Mesodermal cell (in vitro differentiated cells): ENCODE measurements at regions not wholly inside any gene's neighbourhood (a gene's known extent, or its start where the extent isn't known, plus 50 kb on each side); places are given as distances from the start of the nearest gene placed in this dataset.

Experiments
- H3K27ac ChIP-seq: 2 replicates; pipeline ENCODE4 v1.7.0; 2013; ENCODE audit warnings: mild to moderate bottlenecking, low read depth, low read length, moderate library complexity; ENCODE audit not compliant: severe bottlenecking
- H3K36me3 ChIP-seq: 2 replicates; pipeline ENCODE4 v1.7.1; 2013; ENCODE audit warnings: mild to moderate bottlenecking, low read length, moderate library complexity; ENCODE audit not compliant: control insufficient read depth, insufficient read depth
- H3K4me1 ChIP-seq: one replicate; pipeline ENCODE4 v1.7.1; 2013; ENCODE audit warnings: mild to moderate bottlenecking, low read length; ENCODE audit not compliant: insufficient read depth, control insufficient read depth, poor library complexity, severe bottlenecking
- H3K4me3 ChIP-seq: 2 replicates; pipeline ENCODE4 v1.7.0; 2013; ENCODE audit warnings: low read length, control low read depth, mild to moderate bottlenecking; ENCODE audit not compliant: insufficient read depth, poor library complexity, severe bottlenecking; ENCODE audit errors: extremely low read depth
- H3K9me3 ChIP-seq: 2 replicates; pipeline ENCODE4 v1.7.1; 2013; ENCODE audit warnings: mild to moderate bottlenecking, low read length, moderate library complexity; ENCODE audit not compliant: control insufficient read depth
- WGBS, 2 experiments: methylation state at CpG; one replicate each; pipeline ENCODE4 v1.1.5; 2013; ENCODE audit warnings: missing lambda C conversion rate in 2 of 2; ENCODE audit not compliant: insufficient coverage in 2 of 2; 5-methylcytosine and 5-hydroxymethylcytosine counted together

GRCh38 chr20:22430154-22430745 is 154.1 kb downstream of the FOXA2 start:
- Histone ChIP-seq H3K27ac (no peak overlapping the region), H3K4me1 (peaks cover 5% of the 10 kb centered on the region), H3K4me3 (no peak overlapping the region), H3K36me3 (no peaks in the 10 kb centered on the region), H3K9me3 (no peaks in the 10 kb centered on the region)
- 15% methylated on average over 9 to 10 of the region's 15 CpGs for WGBS, 2 experiments

- H3K4me3 ChIP-seq = no peak overlapping the region
- 63 to 77% methylated on average over 8 of the region's 10 CpGs for WGBS, 2 experiments
- H3K27ac ChIP-seq = no peak overlapping the region
- H3K4me1 ChIP-seq = peaks cover 5% of the 10 kb centered on the region
- H3K9me3 ChIP-seq = no peaks in the 10 kb centered on the region
- no peaks in the 10 kb centered on the region for H3K36me3 ChIP-seq
These were observed 154.9 kb downstream of the FOXA2 start for GRCh38 chr20:22429175-22430153.

DNA sequence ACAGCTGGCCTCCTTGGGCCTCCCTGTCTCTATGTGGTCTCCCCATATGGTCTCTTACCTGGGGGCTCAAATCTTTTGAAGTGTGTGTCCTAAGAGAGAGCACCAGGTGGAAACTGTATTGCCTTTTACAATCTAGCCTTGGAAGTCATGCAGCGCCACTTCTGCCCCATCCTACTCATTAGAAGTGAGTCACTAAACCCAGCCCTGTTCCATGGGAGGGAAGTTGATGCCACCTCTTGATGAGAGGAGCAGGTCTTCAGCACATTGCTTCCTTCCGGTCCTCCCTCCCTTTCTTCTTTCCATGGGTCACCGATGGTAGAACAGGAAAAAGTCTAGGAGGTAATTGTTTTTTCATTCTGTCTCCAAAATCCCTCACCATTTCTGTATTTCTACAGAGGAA is 156.3 kb downstream of the FOXA2 start:
- Histone ChIP-seq H3K4me3 (no peak overlapping the region), H3K9me3 (no peaks in the 10 kb centered on the region), H3K36me3 (no peaks in the 10 kb centered on the region), H3K27ac (no peak overlapping the region), H3K4me1 (peaks cover 5% of the 10 kb centered on the region)
- 80 to 83% methylated on average over 1 of the region's 3 CpGs for WGBS, 2 experiments

DNA sequence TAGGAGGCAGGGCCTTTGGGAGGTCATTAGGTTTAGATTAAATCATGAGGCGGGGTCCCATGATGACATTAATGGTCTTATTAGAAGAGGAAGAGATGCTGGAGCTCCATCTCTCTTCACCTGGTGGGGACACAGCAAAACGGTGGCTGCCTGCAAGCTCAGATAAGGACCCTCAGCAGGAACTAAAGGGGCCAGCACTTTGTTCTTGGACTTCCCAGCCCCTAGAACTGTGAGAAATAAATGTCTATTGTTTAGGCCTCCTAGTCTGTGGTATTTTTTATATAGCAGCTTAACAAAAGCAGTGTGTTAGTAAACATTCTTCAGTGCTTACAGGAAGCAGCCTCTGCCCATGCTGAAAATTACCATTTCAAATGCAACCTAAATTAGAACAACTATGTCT is 157.6 kb downstream of the FOXA2 start:
- Histone ChIP-seq H3K36me3 (no peaks in the 10 kb centered on the region), H3K27ac (no peak overlapping the region), H3K9me3 (no peaks in the 10 kb centered on the region), H3K4me3 (no peak overlapping the region), H3K4me1 (peaks cover 5% of the 10 kb centered on the region)
- 71 to 100% methylated on average over 1 to 2 of the region's 2 CpGs for WGBS, 2 experiments

GRCh38 chr20:22425344-22426295 is 158.8 kb downstream of the FOXA2 start:
- no peak overlapping the region for H3K27ac ChIP-seq
- WGBS, 2 experiments = 100% methylated on average over 1 of the region's 5 CpGs; no CpG with 5 or more reads in 1 of the 2 experiments

GRCh38 chr20:22423190-22423832 is 161.1 kb downstream of the FOXA2 start:
- Histone ChIP-seq H3K9me3 (no peaks in the 10 kb centered on the region), H3K4me3 (no peak overlapping the region), H3K36me3 (no peaks in the 10 kb centered on the region), H3K27ac (no peak overlapping the region), H3K4me1 (no peaks in the 10 kb centered on the region)
- 84 to 97% methylated on average over 6 of the region's 6 CpGs for WGBS, 2 experiments

More at GRCh38 chr20:22425344-22426295, 158.8 kb downstream of the FOXA2 start:
- Histone ChIP-seq H3K9me3 (no peaks in the 10 kb centered on the region), H3K4me1 (peaks cover 5% of the 10 kb centered on the region), H3K4me3 (no peak overlapping the region), H3K36me3 (no peaks in the 10 kb centered on the region)

GRCh38 chr20:22420116-22420598 is 164.2 kb downstream of the FOXA2 start:
- Histone ChIP-seq H3K36me3 (no peaks in the 10 kb centered on the region), H3K9me3 (no peaks in the 10 kb centered on the region), H3K4me1 (no peaks in the 10 kb centered on the region), H3K27ac (no peak overlapping the region), H3K4me3 (no peak overlapping the region)
- WGBS, 2 experiments = 92 to 100% methylated on average over 1 to 3 of the region's 3 CpGs

- Histone ChIP-seq H3K27ac (no peak overlapping the region), H3K4me1 (no peaks in the 10 kb centered on the region), H3K9me3 (no peaks in the 10 kb centered on the region), H3K36me3 (no peaks in the 10 kb centered on the region), H3K4me3 (no peak overlapping the region)
- 100% methylated on average over 1 of the region's 2 CpGs; no CpG with 5 or more reads in 1 of the 2 experiments for WGBS, 2 experiments
These were observed 165.6 kb downstream of the FOXA2 start for GRCh38 chr20:22418738-22419137.

DNA sequence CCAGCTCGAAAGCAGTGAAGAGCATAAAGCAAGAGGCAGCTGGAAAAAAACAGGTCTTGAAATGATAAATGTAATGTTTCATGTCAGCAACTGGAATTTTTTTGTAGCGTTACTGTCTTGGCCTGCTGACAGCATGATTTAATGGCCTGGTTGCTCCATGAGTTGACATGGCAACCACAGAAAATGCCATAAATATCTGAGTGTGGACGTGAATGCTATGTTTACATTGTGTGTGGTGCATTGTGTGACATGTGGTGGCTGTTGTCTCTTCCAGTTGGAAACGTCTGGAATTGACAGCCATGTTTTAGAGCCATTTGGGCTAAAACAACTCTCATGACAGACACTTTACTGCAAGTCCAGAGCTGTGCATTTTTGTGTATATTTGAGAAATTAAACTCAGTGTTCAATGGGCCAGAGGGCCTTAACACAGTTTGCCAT is 170.0 kb downstream of the FOXA2 start:
- Histone ChIP-seq H3K4me1 (no peaks in the 10 kb centered on the region), H3K36me3 (no peaks in the 10 kb centered on the region), H3K27ac (no peak overlapping the region), H3K4me3 (no peak overlapping the region), H3K9me3 (no peaks in the 10 kb centered on the region)
- WGBS, 2 experiments = 71 to 75% methylated on average over 2 to 3 of the region's 4 CpGs
